ENCODE measurements at regions not wholly inside any gene's neighbourhood (a gene's known extent, or its start where the extent isn't known, plus 50 kb on each side); places are given as distances from the start of the nearest gene placed in this dataset.

GRCh38 chr13:97130190-97130589 is 91.9 kb upstream of the MBNL2 start:
- TF ChIP-seq YY1 (IDR thresholded peaks at IDR 0.05; ENCODE audit: low read depth) (no peak), FOXM1 (IDR thresholded peaks at IDR 0.05; ENCODE audit: borderline replicate concordance, low read depth) (no peak), RAD21 (IDR thresholded peaks at IDR 0.05; ENCODE audit: low read depth) (no peak)

Data from Ishikawa (cell line).